GM12878 (cell line): ENCODE measurements at regions not wholly inside any gene's neighbourhood (a gene's known extent, or its start where the extent isn't known, plus 50 kb on each side); places are given as distances from the start of the nearest gene placed in this dataset.

ENCODE experiments used
- ATAC-seq: fragments of 200-7000 bp; cut with Tn5 transposase; 3 replicates; pipeline ENCODE4 v1.9.1; 2020; ENCODE audit warnings: mild to moderate bottlenecking, moderate library complexity
- BruUV-seq: library from RNA; stranded (reverse); fragments of 400-500 nt; replicated peaks from 2 replicates; lab custom pipeline; 2021; lab: Mats Ljungman, UMichigan
- CTCF ChIA-PET: fragments of 300-600 bp; sonication (Branson Sonifier 250); formaldehyde crosslinking; extraction: SDS; loops from one replicate; lab custom pipeline; 2021; ENCODE audit warnings: inconsistent platforms; lab: Yijun Ruan, JAX
- POLR2A ChIA-PET: fragments of 350-600 bp; formaldehyde crosslinking; extraction: SDS; loops from one replicate; lab custom pipeline; 2021; ENCODE audit warnings: inconsistent platforms; lab: Charles Lee
- RAD21 ChIA-PET: fragments of 300-600 bp; sonication (Branson Sonifier 250); formaldehyde crosslinking; loops from one replicate; lab custom pipeline; 2023; ENCODE audit warnings: antibody characterized with exemption; ENCODE audit not compliant: unreplicated experiment; lab: Charles Lee
- SMC1A ChIA-PET: fragments of 300-600 bp; sonication (Branson Sonifier 250); formaldehyde crosslinking; loops from one replicate; lab custom pipeline; 2023; ENCODE audit not compliant: unreplicated experiment, uncharacterized antibody; lab: Charles Lee
- DNase-seq: peaks from one replicate; pipeline ENCODE4 v3.0.0-alpha.2; 2011; ENCODE audit warnings: low read depth, low spot score
- FAIRE-seq: peaks from 3 replicates; lab custom pipeline; 2011; peaks lifted over from hg19 to GRCh38; lab: Jason Lieb, UNC
- H2AFZ ChIP-seq: 2 replicates; pipeline ENCODE4 v1.6.0; 2011; ENCODE audit warnings: low read depth, low read length, control low read depth; ENCODE audit not compliant: control insufficient read depth
- H3K27ac ChIP-seq: 2 replicates; pipeline ENCODE4 v1.5.1; 2011; ENCODE audit warnings: control low read depth; ENCODE audit not compliant: control insufficient read depth, insufficient read depth
- H3K27me3 ChIP-seq, 2 experiments: replicated peaks in 1 of 2; 2 replicates each; pipeline versions ENCODE4 v1.6.0 to v1.6.1; 2011; ENCODE audit warnings: low read length in 1 of 2; ENCODE audit not compliant: control insufficient read depth in 2 of 2, insufficient read depth in 2 of 2
- H3K36me3 ChIP-seq, 2 experiments: 2 replicates each; pipeline ENCODE4 v1.5.1; 2011; ENCODE audit warnings: low read length in 1 of 2; ENCODE audit not compliant: control insufficient read depth in 2 of 2, insufficient read depth in 2 of 2
- H3K4me1 ChIP-seq: 2 replicates; pipeline ENCODE4 v1.6.1; 2011; ENCODE audit warnings: mild to moderate bottlenecking, low read length, moderate library complexity, mixed read lengths; ENCODE audit not compliant: control insufficient read depth, insufficient read depth
- H3K4me2 ChIP-seq: 2 replicates; pipeline ENCODE4 v1.6.0; 2011; ENCODE audit warnings: control low read depth; ENCODE audit not compliant: control insufficient read depth, insufficient read depth
- H3K4me3 ChIP-seq: fragments of 200-600 bp; sonication (generic); 2 replicates; pipeline ENCODE4 v1.5.1; 2016
- H3K79me2 ChIP-seq: 2 replicates; pipeline ENCODE4 v1.6.0; 2011; ENCODE audit warnings: low read length; ENCODE audit not compliant: control insufficient read depth, insufficient read depth
- H3K9ac ChIP-seq: 2 replicates; pipeline ENCODE4 v1.8.0; 2011; ENCODE audit warnings: low read length, control low read depth, mixed read lengths; ENCODE audit not compliant: control insufficient read depth, insufficient read depth
- H3K9me3 ChIP-seq: replicated peaks from 3 replicates; pipeline ENCODE4 v1.5.1; 2011; ENCODE audit warnings: mild to moderate bottlenecking, low read length; ENCODE audit not compliant: control insufficient read depth, insufficient read depth
- H4K20me1 ChIP-seq: 2 replicates; pipeline ENCODE4 v1.6.0; 2011; ENCODE audit not compliant: control insufficient read depth, insufficient read depth
- CBFB ChIP-seq: IDR thresholded peaks from 2 replicates; pipeline ENCODE4 v1.6.1; 2016; ENCODE audit warnings: antibody characterized with exemption, low read depth
- CBX3 ChIP-seq: fragments of 200-600 bp; sonication (generic); IDR thresholded peaks from 2 replicates; pipeline ENCODE4 v1.6.1; 2016; ENCODE audit warnings: low read depth, borderline replicate concordance
- CHD1 ChIP-seq: IDR thresholded peaks from 2 replicates; pipeline ENCODE4 v1.6.1; 2012; ENCODE audit warnings: low read depth, low read length, improper control_type of control experiment
- JUNB ChIP-seq: IDR thresholded peaks from 2 replicates; pipeline ENCODE4 v1.6.1; 2016; ENCODE audit warnings: antibody characterized with exemption, mild to moderate bottlenecking
- KAT2A ChIP-seq: conservative IDR thresholded peaks from 2 replicates; pipeline ENCODE4 v1.6.1; 2011; ENCODE audit warnings: low read depth, low read length; ENCODE audit not compliant: control insufficient read depth
- LARP7 ChIP-seq: fragments of 450-650 bp; IDR thresholded peaks from 2 replicates; pipeline ENCODE4 v1.6.1; 2017; ENCODE audit warnings: mild to moderate bottlenecking
- MEF2B ChIP-seq: fragments of 450-650 bp; IDR thresholded peaks from 2 replicates; pipeline ENCODE4 v1.6.1; 2018; ENCODE audit warnings: mild to moderate bottlenecking, moderate library complexity; ENCODE audit not compliant: partially characterized antibody, poor library complexity, severe bottlenecking
- NFIC ChIP-seq: IDR thresholded peaks from 2 replicates; pipeline ENCODE4 v1.6.1; 2012; ENCODE audit warnings: low read depth, mild to moderate bottlenecking, inconsistent platforms, low read length, moderate library complexity
- NR2C2 ChIP-seq: IDR thresholded peaks from 2 replicates; pipeline ENCODE4 v1.6.1; 2011; ENCODE audit warnings: borderline replicate concordance, low read depth; ENCODE audit not compliant: control insufficient read depth, insufficient read length
- NR2F1 ChIP-seq: fragments of 450-650 bp; conservative IDR thresholded peaks from 2 replicates; pipeline ENCODE4 v1.6.1; 2017; ENCODE audit warnings: mild to moderate bottlenecking
- RB1 ChIP-seq: fragments of 450-650 bp; formaldehyde crosslinking; IDR thresholded peaks from 2 replicates; pipeline ENCODE4 v1.6.1; 2017; ENCODE audit warnings: mild to moderate bottlenecking, borderline replicate concordance
- STAT1 ChIP-seq: fragments of 450-650 bp; conservative IDR thresholded peaks from 2 replicates; pipeline ENCODE4 v1.6.1; 2014; ENCODE audit warnings: antibody characterized with exemption, mild to moderate bottlenecking
- TCF3 ChIP-seq: IDR thresholded peaks from 2 replicates; pipeline ENCODE4 v1.6.1; 2012; ENCODE audit warnings: low read depth, mild to moderate bottlenecking, low read length, borderline replicate concordance; ENCODE audit not compliant: insufficient read depth
- ZBTB4 ChIP-seq: fragments of 450-650 bp; formaldehyde crosslinking; IDR thresholded peaks from 2 replicates; pipeline ENCODE4 v1.4.0; 2022; ENCODE audit warnings: mild to moderate bottlenecking, moderate library complexity
- ZNF24 ChIP-seq: fragments of 450-650 bp; IDR thresholded peaks from 2 replicates; pipeline ENCODE4 v1.6.1; 2017; ENCODE audit warnings: antibody characterized with exemption, mild to moderate bottlenecking
- ZZZ3 ChIP-seq: IDR thresholded peaks from 2 replicates; pipeline ENCODE4 v1.6.1; 2011; ENCODE audit warnings: low read depth; ENCODE audit not compliant: control insufficient read depth, insufficient read length
- WGBS: methylation state at CpG from one replicate; pipeline ENCODE4 v1.1.6; 2016; ENCODE audit warnings: low lambda C conversion rate; ENCODE audit not compliant: insufficient replicate concordance, insufficient coverage; ENCODE audit errors: missing lambda C conversion rate; 5-methylcytosine and 5-hydroxymethylcytosine counted together
- in situ Hi-C: fragments of 300-500 bp; cut with MboI; formaldehyde crosslinking; loops from 9 replicates; pipeline ENCODE4 v1.14.3; 2018; ENCODE audit warnings: mixed read lengths
- intact Hi-C: fragments of 100-400 bp; cut with micrococcal nuclease; formaldehyde crosslinking; loops from one replicate; pipeline ENCODE4 v1.14.2; 2022; ENCODE audit not compliant: unreplicated experiment

- FAIRE-seq (no peak), ATAC-seq (no peak), DNase-seq (no peak)
- POLR2A ChIA-PET: no interaction called here
- Histone ChIP-seq H3K27me3 (no peaks in the 10 kb centered on the region), H4K20me1 (no peaks in the 10 kb centered on the region), H2AFZ (no peak overlapping the region), H3K4me2 (no peak overlapping the region), H3K36me3 (no peaks in the 10 kb centered on the region), H3K9me3 (no peaks in the 10 kb centered on the region; the same call in 1 of the 3 replicates), H3K4me3 (no peak overlapping the region), H3K9ac (no peak overlapping the region), H3K27ac (no peak overlapping the region), H3K79me2 (no peaks in the 10 kb centered on the region), H3K4me1 (no peaks in the 10 kb centered on the region)
- BruUV-seq: no TSS peak
- intact Hi-C loops: no loop called here
- TF ChIP-seq ZZZ3 (no peak), KAT2A (no peak), CBX3 (no peak), CHD1 (no peak), NR2C2 (no peak), JUNB (no peak), LARP7 (no peak), NR2F1 (no peak), ZNF24 (no peak), NFIC (no peak), RB1 (no peak), STAT1 (no peak), ZBTB4 (CRISPR knock-in tag) (no peak), MEF2B (no peak), CBFB (no peak), TCF3 (no peak)
- RAD21 ChIA-PET: interaction anchor here (1.0 kb wide), 1 partner anchor 31 kb away, joined by 3 read pairs; no protein-coding TSS in a partner anchor
- CTCF ChIA-PET: interaction anchor here (1.0 to 1.2 kb wide), 3 partner anchors 10 to 29 kb away, joined by 3 to 4 read pairs (median 3); no protein-coding TSS in a partner anchor
- WGBS: 54% methylated on average over 4 of the region's 4 CpGs
- SMC1A ChIA-PET: interaction anchor here (1.4 kb wide), 1 partner anchor 45 kb away, joined by 5 read pairs; no protein-coding TSS in a partner anchor
- in situ Hi-C loops: no loop called here
These were observed 481.4 kb downstream of the CMPK2 start for GRCh38 chr2:6384341-6384740.
